ENCODE measurements at regions not wholly inside any gene's neighbourhood (a gene's known extent, or its start where the extent isn't known, plus 50 kb on each side); places are given as distances from the start of the nearest gene placed in this dataset.
"Not testable (repeated sequence)": the region's sequence is repeated elsewhere in the genome, so short reads cannot be mapped to it uniquely, and the experiment has no call there.

DNA sequence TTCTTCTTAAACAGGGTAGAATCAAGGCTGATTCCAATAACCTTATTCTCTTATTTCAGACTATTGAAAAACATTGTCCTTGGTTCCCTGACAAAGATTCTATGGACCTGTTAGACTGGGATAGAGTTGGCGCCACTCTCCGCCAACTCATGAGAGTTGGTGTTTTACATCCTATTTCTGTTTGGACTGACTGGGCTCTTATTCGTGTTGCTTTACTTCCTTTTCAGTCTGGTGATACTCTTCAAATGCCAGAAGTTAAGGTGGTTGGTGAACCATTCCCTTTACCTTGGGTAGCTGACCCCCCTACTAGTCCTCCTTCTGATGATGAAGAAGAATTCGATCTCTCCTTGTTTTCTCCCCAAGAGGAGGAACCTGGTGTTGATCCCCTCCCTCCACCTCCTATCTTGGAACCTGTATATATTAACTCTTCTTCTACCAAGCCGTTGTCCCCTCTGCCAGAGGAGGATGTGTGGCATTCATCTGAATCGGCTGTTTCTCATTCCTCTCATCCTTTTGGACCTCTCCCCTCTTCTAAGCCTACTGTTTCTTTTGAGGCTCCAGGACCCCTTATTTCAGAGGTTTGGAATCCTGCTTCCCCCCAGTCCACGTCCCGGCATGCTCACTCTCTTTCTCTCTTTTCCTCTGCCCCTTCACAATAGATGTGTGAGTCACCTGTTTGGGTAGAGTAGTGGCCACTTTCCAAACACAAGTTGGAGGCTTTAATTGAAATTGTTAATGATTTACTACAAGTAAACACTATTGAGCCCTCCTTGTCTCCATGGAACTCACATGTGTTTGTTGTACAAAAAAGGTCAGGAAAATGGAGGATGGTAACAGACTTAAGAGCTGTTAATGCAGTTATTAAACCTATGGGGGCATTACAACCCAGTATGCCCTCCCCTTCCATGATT, 585.7 kb downstream of the NSUN3 start:
- CTCF ChIA-PET; H3K4me1 Mint-ChIP-seq; ATAC-seq; DNase-seq; H3K4me3 Mint-ChIP-seq; H3K9me3 Mint-ChIP-seq (ENCODE audit: low read depth); H3K27me3 Mint-ChIP-seq; H3K36me3 Mint-ChIP-seq; H3K27ac Mint-ChIP-seq: not testable (repeated sequence)

DNA sequence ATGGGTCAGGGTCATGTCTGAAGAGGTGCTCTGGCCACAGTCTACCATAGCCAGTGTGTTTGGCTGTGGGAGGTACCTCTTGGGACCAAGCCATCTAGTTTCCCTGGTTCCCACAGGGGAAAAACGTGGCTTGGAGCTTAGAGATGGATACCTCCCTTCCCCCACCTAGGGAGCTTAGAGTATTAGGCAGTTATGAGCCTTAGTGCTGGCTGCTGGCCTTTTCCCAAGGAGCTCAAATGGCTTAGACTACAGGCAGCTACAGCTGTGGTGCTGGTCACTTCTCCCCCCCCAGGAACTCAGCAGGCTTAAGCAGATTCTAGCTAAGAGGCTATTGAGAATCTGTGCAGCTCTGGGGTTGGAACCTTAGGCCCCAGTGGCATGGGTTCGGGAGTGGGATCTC, 591.2 kb downstream of the NSUN3 start:
- no peak overlapping the region for H3K27ac Mint-ChIP-seq
- no peak overlapping the region for H3K4me3 Mint-ChIP-seq
- no peaks in the 10 kb centered on the region for H3K27me3 Mint-ChIP-seq
- H3K36me3 Mint-ChIP-seq, result no peaks in the 10 kb centered on the region
- H3K4me1 Mint-ChIP-seq, result no peaks in the 10 kb centered on the region
- H3K9me3 Mint-ChIP-seq (ENCODE audit: low read depth), result peaks cover 5% of the 10 kb centered on the region
- CTCF ChIA-PET, result no interaction called here
- ATAC-seq (no peak), DNase-seq (no peak)

DNA sequence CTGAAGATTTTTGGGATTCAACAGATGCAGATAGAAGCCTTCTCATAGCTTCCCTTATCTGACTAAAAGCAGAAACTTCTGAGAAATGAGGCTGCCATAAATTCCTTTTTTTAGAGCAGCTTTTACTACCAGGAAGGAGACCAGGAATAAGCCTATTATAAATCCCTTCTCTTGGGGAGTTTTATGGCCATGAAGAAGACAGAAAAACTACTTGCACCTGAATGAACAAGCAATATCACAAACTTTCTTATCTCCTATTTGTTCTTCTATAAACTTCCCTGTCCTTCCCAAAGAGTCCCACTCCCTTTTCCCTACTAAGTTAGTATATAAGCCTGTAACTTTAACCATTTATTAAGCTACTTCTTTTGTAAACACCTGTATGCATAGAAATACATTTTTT, 603.1 kb downstream of the NSUN3 start:
- no peak overlapping the region for H3K4me3 Mint-ChIP-seq
- CTCF ChIA-PET, result no interaction called here
- H3K4me1 Mint-ChIP-seq, result no peaks in the 10 kb centered on the region
- no peaks in the 10 kb centered on the region for H3K36me3 Mint-ChIP-seq
- DNase-seq (no peak), ATAC-seq (no peak)
- no peaks in the 10 kb centered on the region for H3K9me3 Mint-ChIP-seq (ENCODE audit: low read depth)
- no peak overlapping the region for H3K27ac Mint-ChIP-seq
- no peaks in the 10 kb centered on the region for H3K27me3 Mint-ChIP-seq

DNA sequence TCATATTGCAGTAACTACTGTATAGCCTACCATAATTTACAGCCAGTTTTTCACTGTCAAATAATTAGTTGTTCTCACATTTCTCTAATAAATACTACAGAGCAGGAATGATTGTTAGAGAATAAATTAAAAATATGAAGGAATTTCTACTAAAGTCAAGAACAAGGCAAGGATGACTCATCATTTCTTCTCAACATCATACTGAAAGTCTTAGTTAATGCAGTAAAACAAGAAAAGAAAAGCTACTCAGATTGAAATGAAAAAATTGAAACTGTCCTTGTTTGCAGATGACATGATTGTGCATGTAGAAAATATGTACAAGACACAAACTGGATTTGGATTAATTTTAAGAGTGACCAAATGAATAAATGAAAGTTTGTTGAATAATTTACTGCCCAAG, 608.2 kb downstream of the NSUN3 start:
- Mint-ChIP-seq H3K9me3 (ENCODE audit: low read depth) (no peaks in the 10 kb centered on the region), H3K36me3 (no peaks in the 10 kb centered on the region), H3K4me3 (no peak overlapping the region), H3K27me3 (no peaks in the 10 kb centered on the region), H3K4me1 (no peaks in the 10 kb centered on the region), H3K27ac (no peak overlapping the region)
- ATAC-seq (no peak), DNase-seq (no peak)
- CTCF ChIA-PET, result no interaction called here

- no peaks in the 10 kb centered on the region for H3K36me3 Mint-ChIP-seq
- no peaks in the 10 kb centered on the region for H3K4me1 Mint-ChIP-seq
- H3K27me3 Mint-ChIP-seq, result no peaks in the 10 kb centered on the region
- CTCF ChIA-PET, result no interaction called here
- H3K9me3 Mint-ChIP-seq (ENCODE audit: low read depth), result peaks cover 7% of the 10 kb centered on the region
- H3K4me3 Mint-ChIP-seq, result no peak overlapping the region
- DNase-seq (no peak), ATAC-seq (no peak)
- no peak overlapping the region for H3K27ac Mint-ChIP-seq
Observed at GRCh38 chr3:94673876-94674275, 611.0 kb downstream of the NSUN3 start.

GRCh38 chr3:94686208-94686607, 623.3 kb downstream of the NSUN3 start:
- no peak overlapping the region for H3K4me3 Mint-ChIP-seq
- DNase-seq (no peak), ATAC-seq (no peak)
- no peaks in the 10 kb centered on the region for H3K27me3 Mint-ChIP-seq
- CTCF ChIA-PET, result no interaction called here
- no peak overlapping the region for H3K27ac Mint-ChIP-seq
- H3K9me3 Mint-ChIP-seq (ENCODE audit: low read depth), result peaks cover 2% of the 10 kb centered on the region
- no peaks in the 10 kb centered on the region for H3K4me1 Mint-ChIP-seq
- H3K36me3 Mint-ChIP-seq, result no peaks in the 10 kb centered on the region

DNA sequence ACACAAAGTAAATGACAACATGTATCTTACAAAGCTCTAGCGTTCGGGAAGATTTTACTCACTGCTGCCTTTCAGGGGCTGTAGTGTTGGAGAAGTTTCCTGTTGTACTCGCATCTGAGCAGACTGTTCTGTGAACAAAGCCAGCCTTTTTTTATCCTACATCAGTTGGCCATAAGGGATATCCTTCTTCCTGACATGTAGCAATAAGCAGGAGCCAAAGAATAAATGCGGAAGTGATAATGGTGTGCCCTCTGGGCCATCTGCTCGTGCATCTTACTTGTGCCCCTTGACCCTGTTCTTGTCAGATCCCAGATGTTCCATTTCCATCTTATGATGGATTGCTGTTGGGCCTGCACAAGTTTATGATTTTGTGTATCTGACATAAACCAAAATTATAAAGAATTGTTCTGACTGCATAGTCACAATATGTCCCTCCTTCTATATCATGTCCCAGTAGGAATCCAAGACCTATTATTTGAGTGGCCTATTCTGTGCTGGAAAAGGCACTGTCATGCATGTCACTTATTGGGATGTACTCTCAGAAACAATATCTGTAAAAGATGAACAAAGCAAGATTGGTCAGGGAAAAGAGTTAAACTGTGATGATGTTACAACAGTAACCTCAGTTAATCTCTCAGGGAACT, 631.3 kb downstream of the NSUN3 start:
- H3K36me3 Mint-ChIP-seq, result no peaks in the 10 kb centered on the region
- CTCF ChIA-PET, result no interaction called here
- peaks cover 6% of the 10 kb centered on the region for H3K9me3 Mint-ChIP-seq (ENCODE audit: low read depth)
- H3K27me3 Mint-ChIP-seq, result no peaks in the 10 kb centered on the region
- no peak overlapping the region for H3K4me3 Mint-ChIP-seq
- no peak for ATAC-seq
- no peak overlapping the region for H3K27ac Mint-ChIP-seq
- no peaks in the 10 kb centered on the region for H3K4me1 Mint-ChIP-seq
- no peak for DNase-seq

DNA sequence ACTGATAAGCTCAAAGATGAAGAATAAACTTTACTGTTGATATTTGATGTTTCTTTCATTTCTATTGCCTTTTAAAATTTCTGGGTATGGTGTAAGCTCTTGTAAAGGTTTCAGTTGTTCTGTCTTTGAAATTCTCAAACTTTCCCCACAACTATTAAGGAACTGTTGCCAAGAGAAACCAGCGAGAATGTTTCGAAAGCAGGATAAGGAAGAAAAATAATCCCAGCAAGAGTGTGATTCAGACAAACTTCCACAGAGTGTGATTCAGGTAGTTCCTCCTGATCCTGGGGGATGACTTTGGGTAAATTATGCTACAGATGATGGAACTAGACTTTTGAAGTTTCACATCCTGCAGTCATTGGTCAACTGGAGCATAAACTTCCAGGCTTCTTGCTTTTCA, 632.0 kb downstream of the NSUN3 start:
- no peak overlapping the region for H3K4me3 Mint-ChIP-seq
- CTCF ChIA-PET, result no interaction called here
- H3K9me3 Mint-ChIP-seq (ENCODE audit: low read depth), result peaks cover 9% of the 10 kb centered on the region
- DNase-seq (no peak), ATAC-seq (no peak)
- no peak overlapping the region for H3K27ac Mint-ChIP-seq
- H3K4me1 Mint-ChIP-seq, result no peaks in the 10 kb centered on the region
- H3K36me3 Mint-ChIP-seq, result no peaks in the 10 kb centered on the region
- H3K27me3 Mint-ChIP-seq, result no peaks in the 10 kb centered on the region

DNA sequence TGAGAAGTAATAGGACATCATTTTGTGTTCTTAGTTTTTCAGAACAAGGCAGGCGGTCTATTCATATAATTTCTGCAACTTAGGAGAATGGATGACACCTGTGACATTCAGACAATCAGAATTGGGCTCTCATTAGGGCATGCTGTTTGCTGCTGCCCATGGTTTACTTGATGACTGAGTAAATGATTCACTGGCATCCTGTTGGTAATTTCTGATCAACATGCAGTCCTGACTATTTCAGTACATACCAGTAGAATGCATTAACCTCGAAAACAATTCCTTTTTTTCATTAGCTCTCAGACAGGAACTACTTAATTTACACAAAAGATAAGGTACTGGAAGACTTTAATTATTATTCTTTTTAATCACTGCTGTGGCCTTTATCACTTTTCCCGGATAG, 641.6 kb downstream of the NSUN3 start:
- no peak overlapping the region for H3K27ac Mint-ChIP-seq
- H3K4me3 Mint-ChIP-seq, result no peak overlapping the region
- CTCF ChIA-PET, result no interaction called here
- H3K36me3 Mint-ChIP-seq, result no peaks in the 10 kb centered on the region
- DNase-seq (no peak), ATAC-seq (no peak)
- peaks cover 6% of the 10 kb centered on the region for H3K9me3 Mint-ChIP-seq (ENCODE audit: low read depth)
- no peaks in the 10 kb centered on the region for H3K4me1 Mint-ChIP-seq
- H3K27me3 Mint-ChIP-seq, result no peaks in the 10 kb centered on the region

- Mint-ChIP-seq H3K27ac (no peak overlapping the region), H3K4me3 (no peak overlapping the region), H3K36me3 (no peaks in the 10 kb centered on the region), H3K4me1 (no peaks in the 10 kb centered on the region), H3K9me3 (ENCODE audit: low read depth) (peaks cover 4% of the 10 kb centered on the region), H3K27me3 (no peaks in the 10 kb centered on the region)
- DNase-seq (no peak), ATAC-seq (no peak)
- CTCF ChIA-PET, result no interaction called here
Observed at GRCh38 chr3:94709249-94709902, 646.5 kb downstream of the NSUN3 start.

DNA sequence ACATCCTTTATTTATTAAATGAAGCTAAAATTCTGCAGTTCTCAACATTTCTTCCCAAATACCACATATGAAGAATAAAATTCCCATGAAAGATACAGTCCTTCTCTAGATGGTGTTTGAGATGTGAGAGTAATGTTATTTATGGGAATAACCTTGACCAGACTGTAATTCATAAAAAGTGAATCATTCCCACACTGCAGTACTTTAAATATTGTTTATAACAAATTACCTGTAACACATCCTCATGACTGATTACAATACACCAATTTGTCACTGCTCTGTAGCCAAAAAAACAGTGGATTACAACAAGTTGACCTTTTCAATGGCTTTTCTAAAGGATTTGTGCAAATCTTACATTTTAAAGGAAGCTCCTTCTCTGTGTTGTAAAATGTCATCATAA, 651.3 kb downstream of the NSUN3 start:
- Mint-ChIP-seq H3K4me1 (no peaks in the 10 kb centered on the region), H3K4me3 (no peak overlapping the region), H3K9me3 (ENCODE audit: low read depth) (peaks cover 5% of the 10 kb centered on the region), H3K36me3 (no peaks in the 10 kb centered on the region), H3K27me3 (no peaks in the 10 kb centered on the region), H3K27ac (no peak overlapping the region)
- CTCF ChIA-PET, result no interaction called here
- ATAC-seq (no peak), DNase-seq (no peak)

DNA sequence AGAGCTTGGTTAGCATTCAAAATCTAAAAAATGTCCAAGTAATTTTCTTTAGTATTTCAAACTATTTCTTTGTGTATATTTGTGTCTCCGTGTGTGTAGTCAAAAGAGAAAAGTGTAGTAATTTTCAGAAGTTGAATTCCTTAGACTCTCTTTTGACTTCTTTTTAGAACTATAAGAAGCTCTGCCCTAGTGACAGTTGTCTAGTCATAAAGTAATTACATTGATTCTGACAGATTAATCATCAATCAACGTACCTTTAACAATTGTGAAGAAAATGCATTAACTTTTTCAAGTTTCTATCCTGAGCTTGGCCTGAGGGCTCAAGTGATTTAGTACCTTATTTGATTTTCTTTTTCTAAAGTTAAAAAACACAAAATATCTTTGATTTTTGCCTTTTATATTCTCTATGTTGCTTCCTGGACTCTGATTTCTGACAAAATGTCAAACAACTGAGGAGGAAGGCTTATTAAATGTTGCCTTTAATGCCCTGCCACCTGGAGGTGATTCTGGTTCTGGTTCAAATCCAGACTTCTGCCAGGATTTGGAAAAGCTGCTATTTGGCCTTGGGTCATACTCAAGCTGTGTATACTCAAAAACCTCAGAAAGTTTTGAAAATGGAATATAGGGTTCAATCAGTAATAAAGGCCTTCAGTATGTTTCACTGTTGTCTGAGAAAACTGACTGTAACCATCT, 653.6 kb downstream of the NSUN3 start:
- no peak for DNase-seq
- CTCF ChIA-PET, result no interaction called here
- H3K9me3 Mint-ChIP-seq (ENCODE audit: low read depth), result peaks cover 5% of the 10 kb centered on the region
- H3K4me1 Mint-ChIP-seq, result no peaks in the 10 kb centered on the region
- H3K36me3 Mint-ChIP-seq, result no peaks in the 10 kb centered on the region
- no peaks in the 10 kb centered on the region for H3K27me3 Mint-ChIP-seq
- no peak overlapping the region for H3K4me3 Mint-ChIP-seq
- no peak overlapping the region for H3K27ac Mint-ChIP-seq
- no peak for ATAC-seq

DNA sequence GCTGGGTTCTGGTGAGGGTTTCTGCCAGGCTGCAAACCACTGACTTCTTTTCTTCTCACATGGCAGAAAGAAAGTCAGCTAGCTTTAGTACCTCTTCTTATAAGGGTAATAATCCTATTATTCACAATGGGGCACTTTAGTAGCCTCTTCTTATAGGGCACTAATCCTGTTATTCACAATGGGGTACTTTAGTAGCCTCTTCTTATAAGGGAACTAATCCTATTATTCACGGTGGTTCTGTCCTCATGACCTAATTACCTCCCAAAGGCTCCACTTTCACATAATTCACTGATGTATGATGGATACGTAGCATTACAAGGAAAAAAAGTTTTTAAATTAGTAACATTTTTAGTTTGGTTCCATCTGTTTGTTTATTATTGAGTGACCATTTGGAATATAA, 671.3 kb downstream of the NSUN3 start:
- H3K36me3 Mint-ChIP-seq, result no peaks in the 10 kb centered on the region
- ATAC-seq (no peak), DNase-seq (no peak)
- no peak overlapping the region for H3K4me3 Mint-ChIP-seq
- no peaks in the 10 kb centered on the region for H3K27me3 Mint-ChIP-seq
- CTCF ChIA-PET, result interaction anchor here (0.6 kb wide), 1 partner anchor 87 kb away, joined by 6 read pairs; no protein-coding TSS in a partner anchor
- no peak overlapping the region for H3K27ac Mint-ChIP-seq
- no peaks in the 10 kb centered on the region for H3K9me3 Mint-ChIP-seq (ENCODE audit: low read depth)
- H3K4me1 Mint-ChIP-seq, result no peaks in the 10 kb centered on the region

All from activated CD8-positive, alpha-beta memory T cell treated with anti-CD3 and anti-CD28 coated beads, Interleukin-2, amount 10 ng/mL, durations not matched to agents 7 days and 5 days (primary cell).